ENCODE measurements at regions not wholly inside any gene's neighbourhood (a gene's known extent, or its start where the extent isn't known, plus 50 kb on each side); places are given as distances from the start of the nearest gene placed in this dataset.
A peak's percentile ranks its signal among the peaks of the same experiment; 100 is the strongest.

- peak; percentile 48 to 87 for DNase-seq
Measured at GRCh38 chr12:92208613-92209121, 63.0 kb upstream of the BTG1 start.

- no peak for DNase-seq
Measured at GRCh38 chr12:92206596-92206995, 61.0 kb upstream of the BTG1 start.

GRCh38 chr12:92206011-92206410 lies 60.4 kb upstream of the BTG1 start:
- no peak for DNase-seq

- no peak for DNase-seq
Measured at GRCh38 chr12:92199819-92200576, 54.4 kb upstream of the BTG1 start.

DNA sequence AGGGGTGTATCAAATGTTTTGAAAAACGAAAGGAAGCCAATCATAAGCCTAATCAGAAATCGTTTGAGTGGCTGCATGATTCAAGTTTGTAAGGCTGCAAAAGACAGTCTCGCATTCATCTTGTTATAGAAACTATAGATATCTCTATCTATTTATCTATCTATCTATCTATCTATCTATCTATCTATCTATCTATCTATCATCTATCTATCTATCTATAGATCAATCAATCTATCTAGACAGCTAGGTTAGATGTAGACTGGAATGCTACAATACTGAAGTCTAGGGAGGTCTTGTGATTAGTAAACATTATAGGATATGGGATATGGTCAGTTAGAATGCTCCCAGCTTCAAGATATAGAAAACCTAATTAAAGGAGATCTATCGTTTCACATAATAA lies 52.2 kb upstream of the BTG1 start:
- DNase-seq = no peak

- DNase-seq = no peak
Measured at GRCh38 chr12:92196368-92196767, 50.7 kb upstream of the BTG1 start.

All from NCI-H524 (cell line).